K562 (cell line): ENCODE measurements at regions not wholly inside any gene's neighbourhood (a gene's known extent, or its start where the extent isn't known, plus 50 kb on each side); places are given as distances from the start of the nearest gene placed in this dataset.

Experiments used
- ATAC-seq: fragments of 200-7000 bp; cut with Tn5 transposase; 3 replicates; pipeline ENCODE4 v1.9.1; 2020; ENCODE audit warnings: moderate library complexity
- BruUV-seq: library from RNA; stranded (reverse); fragments of 400-500 nt; replicated peaks from 2 replicates; lab custom pipeline; 2021; lab: Mats Ljungman, UMichigan
- CTCF ChIA-PET: fragments of 300-600 bp; formaldehyde crosslinking; extraction: SDS; loops from one replicate; lab custom pipeline; 2021; ENCODE audit warnings: low intra/inter-chr PET ratio; lab: Yijun Ruan, JAX
- POLR2A ChIA-PET: fragments of 300-600, 350-650 bp; sonication (Branson Sonifier 250); formaldehyde crosslinking; extraction: SDS; loops from one replicate; lab custom pipeline; 2021; ENCODE audit warnings: antibody characterized with exemption, inconsistent platforms; lab: Yijun Ruan, JAX
- DNase-seq, 4 experiments: peaks; one replicate each; pipeline versions ENCODE4 v3.0.0 to v3.0.0-alpha.2; 2011 to 2018; ENCODE audit warnings: low spot score in 3 of 4, mixed read lengths in 3 of 4; ENCODE audit errors: extremely low read depth in 1 of 4
- FAIRE-seq: peaks from 2 replicates; lab custom pipeline; 2011; peaks lifted over from hg19 to GRCh38; lab: Jason Lieb, UNC
- H2AFZ ChIP-seq: 2 replicates; pipeline ENCODE4 v1.6.0; 2011; ENCODE audit warnings: low read depth, low read length, control low read depth, inconsistent platforms
- H3K27ac ChIP-seq: fragments of 200-600 bp; 3 replicates; pipeline ENCODE4 v1.8.0; 2011; ENCODE audit warnings: low read depth, mild to moderate bottlenecking, control low read depth, inconsistent platforms, low read length, moderate library complexity, mixed read lengths; ENCODE audit errors: extremely low read depth
- H3K27me3 ChIP-seq, 2 experiments: fragments of 300-600 bp in 1 of 2; 2 replicates in 1 of 2; 3 replicates in 1 of 2; pipeline versions ENCODE4 v1.6.0 to v1.8.0; 2011; ENCODE audit warnings: inconsistent platforms in 2 of 2, low read length in 2 of 2, mild to moderate bottlenecking in 1 of 2, mixed read lengths in 1 of 2, moderate library complexity in 1 of 2; ENCODE audit not compliant: control insufficient read depth in 2 of 2, insufficient read depth in 2 of 2
- H3K36me3 ChIP-seq: fragments of 300-600 bp; 3 replicates; pipeline ENCODE4 v1.8.0; 2011; ENCODE audit warnings: mild to moderate bottlenecking, low read length, inconsistent platforms; ENCODE audit not compliant: control insufficient read depth, insufficient read depth
- H3K4me1 ChIP-seq, 2 experiments: fragments of 200-600 bp in 1 of 2; replicated peaks in 1 of 2; 2 replicates in 1 of 2; 3 replicates in 1 of 2; pipeline versions ENCODE4 v1.5.1 to v1.8.0; 2011; ENCODE audit warnings: inconsistent platforms in 2 of 2, low read length in 2 of 2, mild to moderate bottlenecking in 1 of 2, mixed read lengths in 1 of 2, moderate library complexity in 1 of 2; ENCODE audit not compliant: control insufficient read depth in 2 of 2, insufficient read depth in 2 of 2
- H3K4me2 ChIP-seq: 2 replicates; pipeline ENCODE4 v1.6.1; 2011; ENCODE audit warnings: low read length, control low read depth, inconsistent platforms, mixed read lengths; ENCODE audit not compliant: insufficient read depth
- H3K4me3 ChIP-seq: fragments of 200-600 bp; sonication (generic), shearing (Covaris generic); 2 replicates; pipeline ENCODE4 v1.5.1; 2016; ENCODE audit warnings: control low read depth, inconsistent platforms
- H3K79me2 ChIP-seq: fragments of 200-600 bp; 3 replicates; pipeline ENCODE4 v1.8.0; 2011; ENCODE audit warnings: low read length, inconsistent platforms; ENCODE audit not compliant: control insufficient read depth, insufficient read depth
- H3K9ac ChIP-seq, 2 experiments: 2 replicates each; pipeline versions ENCODE4 v1.6.0 to v1.6.1; 2011; ENCODE audit warnings: low read depth in 2 of 2, low read length in 2 of 2, control low read depth in 1 of 2, inconsistent platforms in 1 of 2, mild to moderate bottlenecking in 1 of 2, mixed read lengths in 1 of 2; ENCODE audit not compliant: insufficient read depth in 1 of 2
- H3K9me1 ChIP-seq: one replicate; pipeline ENCODE4 v1.6.0; 2011; ENCODE audit warnings: inconsistent platforms, mild to moderate bottlenecking, low read length, moderate library complexity; ENCODE audit not compliant: control insufficient read depth, insufficient read depth
- H3K9me3 ChIP-seq: replicated peaks from 2 replicates; pipeline ENCODE4 v1.5.1; 2011; ENCODE audit warnings: low read depth, low read length, inconsistent platforms; ENCODE audit not compliant: control insufficient read depth, insufficient read depth
- H4K20me1 ChIP-seq: replicated peaks from 2 replicates; pipeline ENCODE4 v1.6.1; 2011; ENCODE audit warnings: low read length, inconsistent platforms, mixed read lengths; ENCODE audit not compliant: control insufficient read depth, insufficient read depth
- GABPA ChIP-seq: fragments of 200-800 bp; sonication (Bioruptor generic); conservative IDR thresholded peaks from 2 replicates; pipeline ENCODE4 v1.6.1; 2016; ENCODE audit warnings: low read depth, missing genetic modification characterization, missing compliant biosample characterization
- GTF2F1 ChIP-seq: IDR thresholded peaks from 2 replicates; pipeline ENCODE4 v1.6.1; 2011; ENCODE audit warnings: low read depth, low read length, improper control_type of control experiment
- HDAC3 ChIP-seq: fragments of 450-650 bp; IDR thresholded peaks from 2 replicates; pipeline ENCODE4 v1.6.1; 2018; ENCODE audit warnings: borderline replicate concordance, mild to moderate bottlenecking, moderate library complexity; ENCODE audit not compliant: partially characterized antibody
- HNRNPLL ChIP-seq: fragments of 200-400 bp; formaldehyde crosslinking; IDR thresholded peaks from 2 replicates; pipeline ENCODE4 v1.6.1; 2017; ENCODE audit warnings: low read length, low read depth, mild to moderate bottlenecking; ENCODE audit not compliant: poor library complexity, severe bottlenecking
- HOXB6 ChIP-seq: fragments of 250-450 bp; sonication (Bioruptor Pico); IDR thresholded peaks from 2 replicates; pipeline ENCODE4 v1.5.1; 2022; ENCODE audit warnings: mild to moderate bottlenecking, borderline replicate concordance
- KAT7 ChIP-seq: sonication (generic); formaldehyde crosslinking; IDR thresholded peaks from 2 replicates; pipeline ENCODE4 v1.8.0; 2022; ENCODE audit warnings: missing genetic modification reagents, mild to moderate bottlenecking, borderline replicate concordance
- KLF16 ChIP-seq: IDR thresholded peaks from 2 replicates; pipeline ENCODE4 v1.6.1; 2016; ENCODE audit warnings: antibody characterized with exemption
- NEUROD1 ChIP-seq: fragments of 150-350 bp; IDR thresholded peaks from 2 replicates; pipeline ENCODE4 v1.6.1; 2014; ENCODE audit warnings: borderline replicate concordance, low read length, low read depth; ENCODE audit not compliant: partially characterized antibody
- SIN3B ChIP-seq: fragments of 450-650 bp; IDR thresholded peaks from 2 replicates; pipeline ENCODE4 v1.6.1; 2017; ENCODE audit warnings: low read depth, mild to moderate bottlenecking, moderate library complexity
- SMARCA4 ChIP-seq: fragments of 450-650 bp; IDR thresholded peaks from 2 replicates; pipeline ENCODE4 v1.6.1; 2016
- SRSF1 ChIP-seq: fragments of 200-400 bp; formaldehyde crosslinking; IDR thresholded peaks from 2 replicates; pipeline ENCODE4 v1.6.1; 2017; ENCODE audit warnings: mild to moderate bottlenecking, low read depth, low read length, moderate library complexity
- ZBTB49 ChIP-seq: sonication (generic); formaldehyde crosslinking; IDR thresholded peaks from 2 replicates; pipeline ENCODE4 v1.8.0; 2022; ENCODE audit warnings: missing genetic modification reagents, mild to moderate bottlenecking, borderline replicate concordance
- ZNF175 ChIP-seq: fragments of 200-800 bp; sonication (Bioruptor generic); IDR thresholded peaks from 2 replicates; pipeline ENCODE4 v1.6.1; 2016; ENCODE audit warnings: low read depth, mild to moderate bottlenecking, missing genetic modification characterization, missing compliant biosample characterization
- ZNF354B ChIP-seq: fragments of 250-450 bp; sonication (Bioruptor Pico); IDR thresholded peaks from 2 replicates; pipeline ENCODE4 v1.4.0; 2020
- ZNF445 ChIP-seq: fragments of 250-450 bp; sonication (Bioruptor Pico); IDR thresholded peaks from 2 replicates; pipeline ENCODE4 v1.4.0; 2020; ENCODE audit warnings: low read depth, mild to moderate bottlenecking, moderate library complexity
- WGBS: fragments of 100-300 bp; shearing (Covaris generic); methylation state at CpG from one replicate; pipeline ENCODE4 v1.1.6; 2016; ENCODE audit warnings: low coverage, mixed read lengths; ENCODE audit not compliant: insufficient coverage; ENCODE audit errors: missing lambda C conversion rate; 5-methylcytosine and 5-hydroxymethylcytosine counted together
- in situ Hi-C: fragments of 300-500 bp; cut with MboI; formaldehyde crosslinking; loops from 4 replicates; pipeline ENCODE4 v1.15.0; 2018; ENCODE audit warnings: inconsistent platforms, mixed read lengths
- intact Hi-C: fragments of 100-400 bp; cut with micrococcal nuclease; formaldehyde crosslinking; loops from 2 replicates; pipeline ENCODE4 v1.14.2; 2022

- Histone ChIP-seq H3K4me3 (no peak overlapping the region), H3K27ac (no peak overlapping the region), H3K9ac (no peak overlapping the region)
- no TSS peak for BruUV-seq
- in situ Hi-C loops: no loop called here
- TF ChIP-seq GABPA (tag) (no peak), KLF16 (no peak), ZNF445 (CRISPR knock-in tag) (no peak), KAT7 (CRISPR knock-in tag) (no peak), ZNF354B (no peak)
- TF ChIP-seq, all 486 proteins: peak for 0
- no peak for FAIRE-seq
- WGBS: 71% methylated on average over 3 of the region's 3 CpGs
- DNase-seq: no peak
- Histone ChIP-seq H3K4me2 (no peak overlapping the region), H4K20me1 (no peaks in the 10 kb centered on the region), H3K27me3 (no peaks in the 10 kb centered on the region), H2AFZ (no peak overlapping the region), H3K9me3 (no peaks in the 10 kb centered on the region), H3K36me3 (no peaks in the 10 kb centered on the region), H3K4me1 (no peaks in the 10 kb centered on the region), H3K79me2 (no peaks in the 10 kb centered on the region), H3K9me1 (no peaks in the 10 kb centered on the region)
- POLR2A ChIA-PET: no interaction called here
- intact Hi-C loops: no loop called here
- no peak for ATAC-seq
- CTCF ChIA-PET: no interaction called here
Measured at GRCh38 chr19:28680111-28680510, 532.8 kb downstream of the UQCRFS1 start.

GRCh38 chr19:28670836-28671235 is 542.1 kb downstream of the UQCRFS1 start:
- no peak overlapping the region for H3K27ac ChIP-seq
- no TSS peak for BruUV-seq
- H3K4me3 ChIP-seq: no peak overlapping the region
- 42% methylated on average over 2 of the region's 2 CpGs for WGBS
- H3K36me3 ChIP-seq: no peaks in the 10 kb centered on the region
- no peak for DNase-seq
- H4K20me1 ChIP-seq: no peaks in the 10 kb centered on the region
- H2AFZ ChIP-seq: no peak overlapping the region
- ChIA-PET POLR2A (no interaction called here), CTCF (no interaction called here)
- H3K79me2 ChIP-seq: no peaks in the 10 kb centered on the region
- no peak overlapping the region for H3K4me2 ChIP-seq
- intact Hi-C loops (no loop called here), in situ Hi-C loops (no loop called here)
- H3K9ac ChIP-seq: no peak overlapping the region
- no peaks in the 10 kb centered on the region for H3K9me1 ChIP-seq
- FAIRE-seq: no peak
- H3K9me3 ChIP-seq: peaks cover 11% of the 10 kb centered on the region
- H3K4me1 ChIP-seq: no peaks in the 10 kb centered on the region
- H3K27me3 ChIP-seq: no peaks in the 10 kb centered on the region
- ATAC-seq: no peak
- TF ChIP-seq HNRNPLL (no peak), ZBTB49 (CRISPR knock-in tag) (no peak), ZNF175 (no peak), HOXB6 (CRISPR knock-in tag) (no peak), HDAC3 (no peak), SRSF1 (no peak), SMARCA4 (no peak), GTF2F1 (no peak), NEUROD1 (no peak), SIN3B (no peak)
